NOMO-1 treated with dmso at 0.1 percent for 144 hours (cell line): ENCODE measurements at regions not wholly inside any gene's neighbourhood (a gene's known extent, or its start where the extent isn't known, plus 50 kb on each side); places are given as distances from the start of the nearest gene placed in this dataset.

Experiments used
- DNase-seq: peaks from one replicate; lab custom pipeline; 2025; ENCODE audit not compliant: unreplicated experiment; lab: John Stamatoyannopoulos, UW

- no peak for DNase-seq
Observed at GRCh38 chr4:176504118-176504517, 184.4 kb downstream of the SPCS3 start.

GRCh38 chr4:176507845-176508533 lies 188.2 kb downstream of the SPCS3 start:
- no peak for DNase-seq

GRCh38 chr4:176508780-176509331 lies 189.1 kb downstream of the SPCS3 start:
- no peak for DNase-seq

- DNase-seq = no peak
Observed at GRCh38 chr4:176525576-176525975, 205.8 kb downstream of the SPCS3 start.

GRCh38 chr4:176526704-176527103 lies 206.9 kb downstream of the SPCS3 start:
- no peak for DNase-seq

- no peak for DNase-seq
Observed at GRCh38 chr4:176529574-176529973, 209.8 kb downstream of the SPCS3 start.

- no peak for DNase-seq
Observed at GRCh38 chr4:176533159-176533558, 213.4 kb downstream of the SPCS3 start.

- no peak for DNase-seq
Observed at GRCh38 chr4:176534566-176534965, 214.8 kb downstream of the SPCS3 start.

- DNase-seq = no peak
Observed at GRCh38 chr4:176538217-176538925, 218.6 kb downstream of the SPCS3 start.

GRCh38 chr4:176539091-176539784 lies 219.5 kb downstream of the SPCS3 start:
- DNase-seq = no peak

- DNase-seq = no peak
Observed at GRCh38 chr4:176539785-176540175, 220.0 kb downstream of the SPCS3 start.

- no peak for DNase-seq
Observed at GRCh38 chr4:176540814-176541213, 221.0 kb downstream of the SPCS3 start.

GRCh38 chr4:176545872-176546271 lies 226.1 kb downstream of the SPCS3 start:
- no peak for DNase-seq

- DNase-seq = no peak
Observed at GRCh38 chr4:176546975-176547374, 227.2 kb downstream of the SPCS3 start.

GRCh38 chr4:176548571-176548970 lies 228.8 kb downstream of the SPCS3 start:
- no peak for DNase-seq

GRCh38 chr4:176549161-176549865 lies 229.5 kb downstream of the SPCS3 start:
- DNase-seq = no peak

GRCh38 chr4:176558661-176559060 lies 234.1 kb downstream of the VEGFC start:
- DNase-seq = no peak

GRCh38 chr4:176561368-176561767 lies 231.4 kb downstream of the VEGFC start:
- DNase-seq = no peak

GRCh38 chr4:176563591-176563990 lies 229.1 kb downstream of the VEGFC start:
- DNase-seq = no peak

GRCh38 chr4:176565049-176565448 lies 227.7 kb downstream of the VEGFC start:
- no peak for DNase-seq

- DNase-seq = no peak
Observed at GRCh38 chr4:176566769-176567168, 226.0 kb downstream of the VEGFC start.
